ENCODE measurements at regions not wholly inside any gene's neighbourhood (a gene's known extent, or its start where the extent isn't known, plus 50 kb on each side); places are given as distances from the start of the nearest gene placed in this dataset.

- Histone ChIP-seq H3K9me3 (ENCODE audit: control extremely low read depth in 1 of 3, control insufficient read depth in 2 of 3, insufficient read depth in 1 of 3, low read length in 2 of 3) (peaks cover 0 to 6% (median 0%) of the 10 kb centered on the region in 3 donors), H2AFZ (ENCODE audit: insufficient read depth, low read depth, low read length, poor library complexity, severe bottlenecking) (no peak overlapping the region), H3K79me2 (ENCODE audit: control insufficient read depth, insufficient read depth, low read length) (no peaks in the 10 kb centered on the region), H3K27ac (ENCODE audit: low read length in 2 of 2) (no peak overlapping the region), H3K4me1 (ENCODE audit: control insufficient read depth in 2 of 2, insufficient read depth in 2 of 2, low read length in 2 of 2) (no peaks in the 10 kb centered on the region), H3K4me2 (replicated peaks; ENCODE audit: low read depth, low read length, poor library complexity, severe bottlenecking) (no peak overlapping the region), H3K9ac (ENCODE audit: low read length) (no peak overlapping the region), H3K4me3 (ENCODE audit: control extremely low read depth in 1 of 5, extremely low read depth in 1 of 5, insufficient read depth in 1 of 5, low read depth in 2 of 5, low read length in 4 of 5) (no peak overlapping the region), H4K20me1 (ENCODE audit: control insufficient read depth, insufficient read depth, low read length, poor library complexity, severe bottlenecking) (no peaks in the 10 kb centered on the region), H3K36me3 (replicated peaks in 1 of 2; ENCODE audit: control extremely low read depth in 1 of 2, control insufficient read depth in 1 of 2, extremely low read depth in 1 of 2, insufficient read depth in 2 of 2, low read length in 1 of 2) (no peaks in the 10 kb centered on the region), H3K27me3 (replicated peaks in 1 of 4; ENCODE audit: control extremely low read depth in 1 of 4, control insufficient read depth in 3 of 4, insufficient read depth in 4 of 4, low read length in 3 of 4) (no peaks in the 10 kb centered on the region)
- Mint-ChIP-seq H3K4me1 (no peaks in the 10 kb centered on the region), H3K9me3 (ENCODE audit: insufficient read depth) (peaks cover 2% of the 10 kb centered on the region), H3K4me3 (no peak overlapping the region), H3K27ac (no peak overlapping the region), H3K27me3 (no peaks in the 10 kb centered on the region)
- ChIA-PET CTCF (no interaction called here), POLR2A (no interaction called here)
- DNase-seq (no peak), ATAC-seq (ENCODE audit: low read depth) (no peak)
- TF ChIP-seq CTCF (IDR thresholded peaks at IDR 0.05), result no peak
- no peak for TF ChIP-seq EZH2 (IDR thresholded peaks at IDR 0.05; ENCODE audit: borderline replicate concordance, insufficient read depth, low read depth, low read length, poor library complexity, severe bottlenecking)
- intact Hi-C loops (cut with micrococcal nuclease), result no loop called here
These were observed 136.6 kb upstream of the ARPP21 start for GRCh38 chr3:35502699-35503098.

GRCh38 chr3:35505181-35505580 lies 134.1 kb upstream of the ARPP21 start:
- Histone ChIP-seq H3K9me3 (ENCODE audit: control extremely low read depth in 1 of 3, control insufficient read depth in 2 of 3, insufficient read depth in 1 of 3, low read length in 2 of 3) (peaks cover 0 to 6% (median 0%) of the 10 kb centered on the region in 3 donors), H3K4me1 (ENCODE audit: control insufficient read depth in 2 of 2, insufficient read depth in 2 of 2, low read length in 2 of 2) (no peaks in the 10 kb centered on the region), H4K20me1 (ENCODE audit: control insufficient read depth, insufficient read depth, low read length, poor library complexity, severe bottlenecking) (no peaks in the 10 kb centered on the region), H3K36me3 (replicated peaks in 1 of 2; ENCODE audit: control extremely low read depth in 1 of 2, control insufficient read depth in 1 of 2, extremely low read depth in 1 of 2, insufficient read depth in 2 of 2, low read length in 1 of 2) (no peaks in the 10 kb centered on the region), H3K79me2 (ENCODE audit: control insufficient read depth, insufficient read depth, low read length) (no peaks in the 10 kb centered on the region), H3K4me3 (ENCODE audit: control extremely low read depth in 1 of 5, extremely low read depth in 1 of 5, insufficient read depth in 1 of 5, low read depth in 2 of 5, low read length in 4 of 5) (no peak overlapping the region), H3K27ac (ENCODE audit: low read length in 2 of 2) (no peak overlapping the region), H2AFZ (ENCODE audit: insufficient read depth, low read depth, low read length, poor library complexity, severe bottlenecking) (no peak overlapping the region), H3K27me3 (replicated peaks in 1 of 4; ENCODE audit: control extremely low read depth in 1 of 4, control insufficient read depth in 3 of 4, insufficient read depth in 4 of 4, low read length in 3 of 4) (no peaks in the 10 kb centered on the region), H3K4me2 (replicated peaks; ENCODE audit: low read depth, low read length, poor library complexity, severe bottlenecking) (no peak overlapping the region), H3K9ac (ENCODE audit: low read length) (no peak overlapping the region)
- no peak overlapping the region for H3K4me3 Mint-ChIP-seq
- H3K9me3 Mint-ChIP-seq (ENCODE audit: insufficient read depth), result no peaks in the 10 kb centered on the region
- WGBS (ENCODE audit: insufficient coverage), result 46% methylated on average over 7 of the region's 7 CpGs
- CTCF ChIA-PET, result no interaction called here
- no peak for TF ChIP-seq CTCF (IDR thresholded peaks at IDR 0.05)
- no peak for TF ChIP-seq EZH2 (IDR thresholded peaks at IDR 0.05; ENCODE audit: borderline replicate concordance, insufficient read depth, low read depth, low read length, poor library complexity, severe bottlenecking)
- DNase-seq, result no peak
- no peak overlapping the region for H3K27ac Mint-ChIP-seq
- H3K4me1 Mint-ChIP-seq, result no peaks in the 10 kb centered on the region
- ATAC-seq (ENCODE audit: low read depth), result no peak
- POLR2A ChIA-PET, result no interaction called here
- H3K27me3 Mint-ChIP-seq, result no peaks in the 10 kb centered on the region
- intact Hi-C loops (cut with micrococcal nuclease), result no loop called here
